HG02588 (cell line): ENCODE measurements at regions not wholly inside any gene's neighbourhood (a gene's known extent, or its start where the extent isn't known, plus 50 kb on each side); places are given as distances from the start of the nearest gene placed in this dataset.

Experiments
- ATAC-seq: cut with Tn5 transposase; IDR thresholded peaks from one replicate; pipeline ENCODE4 v1.9.1; 2021; ENCODE audit warnings: mild to moderate bottlenecking, moderate library complexity; ENCODE audit not compliant: unreplicated experiment

- no peak for ATAC-seq
These were observed 95.7 kb downstream of the VAPA start for GRCh38 chr18:10009321-10010144.

GRCh38 chr18:10010611-10011015, 96.8 kb downstream of the VAPA start:
- no peak for ATAC-seq

- ATAC-seq = no peak
These were observed 97.2 kb downstream of the VAPA start for GRCh38 chr18:10011061-10011460.

- no peak for ATAC-seq
These were observed 97.9 kb downstream of the VAPA start for GRCh38 chr18:10011751-10012150.

- no peak for ATAC-seq
These were observed 98.7 kb downstream of the VAPA start for GRCh38 chr18:10012526-10012925.

GRCh38 chr18:10013621-10014543, 100.1 kb downstream of the VAPA start:
- no peak for ATAC-seq

GRCh38 chr18:10015288-10015701, 101.5 kb downstream of the VAPA start:
- ATAC-seq = no peak

GRCh38 chr18:10015941-10016819, 102.4 kb downstream of the VAPA start:
- no peak for ATAC-seq

GRCh38 chr18:10017043-10017442, 103.2 kb downstream of the VAPA start:
- ATAC-seq = no peak

- no peak for ATAC-seq
These were observed 104.5 kb downstream of the VAPA start for GRCh38 chr18:10018289-10018688.

- ATAC-seq = no peak
These were observed 106.4 kb downstream of the VAPA start for GRCh38 chr18:10020171-10020570.

- no peak for ATAC-seq
These were observed 108.5 kb downstream of the VAPA start for GRCh38 chr18:10022365-10022764.

- no peak for ATAC-seq
These were observed 110.2 kb downstream of the VAPA start for GRCh38 chr18:10023853-10024570.

GRCh38 chr18:10025711-10026670, 112.2 kb downstream of the VAPA start:
- no peak for ATAC-seq

- no peak for ATAC-seq
These were observed 113.2 kb downstream of the VAPA start for GRCh38 chr18:10027031-10027430.

- no peak for ATAC-seq
These were observed 113.6 kb downstream of the VAPA start for GRCh38 chr18:10027461-10027860.

- ATAC-seq = no peak
These were observed 115.9 kb downstream of the VAPA start for GRCh38 chr18:10029711-10030110.

GRCh38 chr18:10030816-10031541, 117.2 kb downstream of the VAPA start:
- no peak for ATAC-seq
